Renal cortex interstitium (tissue), 11 donors: ENCODE measurements at regions not wholly inside any gene's neighbourhood (a gene's known extent, or its start where the extent isn't known, plus 50 kb on each side); places are given as distances from the start of the nearest gene placed in this dataset.
"Not testable (repeated sequence)": the region's sequence is repeated elsewhere in the genome, so short reads cannot be mapped to it uniquely, and the experiment has no call there.

Experiments used
- DNase-seq, 11 donors: peaks; one replicate each; pipeline ENCODE4 v3.0.0-alpha.2; 2013; ENCODE audit warnings: low read depth in 9 of 11, low spot score in 4 of 11; ENCODE audit errors: extremely low read depth in 1 of 11

GRCh38 chr12:9417341-9417740 lies 190.4 kb downstream of the KLRB1 start:
- DNase-seq = not testable (repeated sequence)

GRCh38 chr12:9416346-9416745 lies 191.4 kb downstream of the KLRB1 start:
- DNase-seq = not testable (repeated sequence)

- not testable (repeated sequence) for DNase-seq
Measured at GRCh38 chr12:9415898-9416297, 191.8 kb downstream of the KLRB1 start.

DNA sequence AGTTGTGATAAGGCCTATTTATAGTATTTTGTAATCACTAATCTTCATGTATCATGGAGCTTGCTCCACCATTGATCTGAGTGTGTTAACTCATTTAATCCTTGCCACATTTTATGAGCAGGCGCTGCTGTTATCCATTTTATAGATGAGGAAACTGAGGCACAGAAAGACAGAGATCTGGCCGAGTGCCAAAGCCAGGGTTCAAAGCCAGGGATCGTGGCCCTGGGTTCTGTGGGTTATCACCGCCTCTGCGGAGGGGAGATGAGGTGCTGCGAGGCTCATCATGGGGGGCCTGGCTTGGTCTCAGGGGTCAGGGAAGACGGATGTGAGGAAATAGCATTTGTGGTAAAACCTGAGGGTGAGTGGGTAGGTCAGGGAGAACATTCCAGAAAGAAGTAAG lies 193.9 kb downstream of the KLRB1 start:
- DNase-seq = not testable (repeated sequence)

- DNase-seq = not testable (repeated sequence)
Measured at GRCh38 chr12:9412459-9412858, 195.3 kb downstream of the KLRB1 start.

- DNase-seq = not testable (repeated sequence)
Measured at GRCh38 chr12:9411616-9412268, 196.0 kb downstream of the KLRB1 start.

DNA sequence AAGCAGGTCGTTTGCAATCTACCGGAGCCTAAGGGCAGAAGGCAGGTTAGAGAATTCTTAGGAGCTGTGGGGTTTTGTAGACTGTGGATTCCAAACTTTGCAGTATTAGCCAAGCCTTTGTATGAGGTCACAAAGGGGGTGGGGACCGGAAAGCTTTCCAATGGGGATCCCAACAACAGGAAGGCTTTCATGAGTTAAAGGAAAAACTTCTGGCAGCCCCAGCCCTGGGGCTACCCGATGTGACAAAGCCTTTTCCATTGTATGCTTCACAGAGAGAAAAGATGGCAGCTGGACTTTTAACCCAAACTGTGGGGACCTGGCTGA lies 199.2 kb upstream of the PZP start:
- not testable (repeated sequence) for DNase-seq

GRCh38 chr12:9406564-9407424 lies 198.6 kb upstream of the PZP start:
- no peak for DNase-seq

GRCh38 chr12:9405886-9406563 lies 197.8 kb upstream of the PZP start:
- no peak for DNase-seq

DNA sequence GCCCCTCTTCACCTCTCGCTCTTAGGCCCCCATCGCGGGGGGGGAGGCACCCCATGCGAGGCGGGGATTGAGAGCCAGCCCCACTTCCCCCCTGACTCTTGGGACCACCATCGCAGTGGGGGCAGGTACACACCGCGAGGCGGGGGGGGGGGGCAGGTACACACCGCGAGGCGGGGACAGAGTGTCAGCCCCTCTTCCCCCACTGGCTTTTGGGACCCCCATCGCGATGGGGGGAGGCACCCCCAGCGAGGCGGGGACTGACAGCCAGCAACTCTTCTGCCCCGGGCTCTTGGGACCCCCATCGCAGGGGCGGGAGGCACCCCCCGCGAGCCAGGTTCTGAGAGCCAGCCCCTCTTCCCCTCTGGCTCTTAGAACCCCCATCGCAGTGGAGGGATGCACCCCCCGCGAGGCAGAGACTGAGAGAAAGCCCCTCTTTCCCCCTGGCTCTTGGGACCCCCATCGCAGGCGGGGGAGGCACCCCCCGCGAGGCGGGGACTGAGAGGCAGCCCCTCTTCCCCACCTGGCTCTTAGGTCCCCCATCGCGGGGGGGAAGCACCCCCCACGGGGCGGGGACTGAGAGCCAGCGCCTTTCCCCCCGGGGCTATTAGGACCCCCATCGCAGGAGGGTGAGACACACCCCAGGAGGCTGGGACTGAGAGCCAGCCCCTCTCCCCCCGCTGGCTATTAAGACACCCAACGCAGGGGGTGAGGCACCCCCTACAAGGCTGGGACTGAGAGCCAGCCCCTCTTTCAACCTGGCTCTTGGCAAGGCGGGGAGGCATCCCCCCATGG lies 196.5 kb upstream of the PZP start:
- DNase-seq = no peak

DNA sequence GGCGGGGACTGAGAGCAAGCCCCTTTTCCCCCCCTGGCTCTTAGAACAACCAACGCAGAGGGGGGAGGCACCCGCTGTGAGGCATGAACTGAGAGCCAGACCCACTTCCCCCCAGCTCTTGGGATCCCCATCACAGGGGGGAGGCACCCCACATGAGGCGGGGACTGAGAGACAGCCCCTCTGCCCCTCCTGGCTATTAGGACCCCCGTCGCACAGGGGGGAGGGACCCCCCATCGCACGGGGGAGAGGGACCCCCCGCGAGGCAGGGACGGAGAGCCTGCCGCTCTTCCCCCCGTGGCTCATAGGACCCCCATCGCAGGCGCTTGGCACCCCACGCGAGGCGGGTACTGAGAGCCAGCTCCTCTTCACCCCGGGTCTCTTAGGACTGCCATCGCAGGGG lies 195.8 kb upstream of the PZP start:
- DNase-seq = no peak

- not testable (repeated sequence) for DNase-seq
Measured at GRCh38 chr12:9402432-9403040, 194.3 kb upstream of the PZP start.

DNA sequence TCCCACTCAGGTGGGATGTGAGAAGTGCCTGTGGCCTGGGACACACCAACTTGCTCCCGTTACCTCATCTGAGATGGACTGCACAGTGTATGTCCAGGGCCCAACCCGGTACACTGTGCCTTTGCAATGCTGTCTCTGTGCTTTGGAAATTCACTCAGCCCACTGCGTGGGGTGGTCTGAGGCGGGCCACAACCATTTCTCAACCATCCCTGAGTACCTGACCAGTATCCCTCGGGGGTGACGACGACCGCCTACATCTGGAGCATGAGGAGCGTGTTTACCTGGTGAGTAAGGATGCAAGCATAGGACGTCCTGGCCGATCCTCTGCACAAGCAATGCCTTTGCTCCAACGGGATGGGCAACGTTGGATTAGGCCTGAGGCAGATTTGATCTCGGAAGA lies 188.2 kb upstream of the PZP start:
- not testable (repeated sequence) for DNase-seq

DNA sequence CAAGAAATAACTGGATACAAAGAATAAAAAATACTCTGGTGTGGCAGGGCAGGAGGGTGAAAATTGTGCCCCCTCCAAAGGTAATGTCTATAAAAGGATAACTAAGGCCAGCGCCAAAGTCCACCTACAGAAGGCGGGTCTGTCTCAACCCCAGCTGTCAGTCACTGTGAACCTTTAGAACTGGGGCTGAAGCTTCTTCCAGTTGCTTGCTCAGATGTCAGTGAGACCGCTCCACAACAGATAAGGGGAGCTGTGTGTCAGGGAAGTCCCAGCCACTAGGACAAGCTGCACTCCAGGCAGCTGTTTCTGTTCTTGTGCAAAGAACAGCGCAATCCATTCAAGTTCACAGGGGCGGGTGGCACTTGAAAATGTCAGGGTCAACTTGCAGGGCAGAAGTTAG lies 187.0 kb upstream of the PZP start:
- DNase-seq = not testable (repeated sequence)

DNA sequence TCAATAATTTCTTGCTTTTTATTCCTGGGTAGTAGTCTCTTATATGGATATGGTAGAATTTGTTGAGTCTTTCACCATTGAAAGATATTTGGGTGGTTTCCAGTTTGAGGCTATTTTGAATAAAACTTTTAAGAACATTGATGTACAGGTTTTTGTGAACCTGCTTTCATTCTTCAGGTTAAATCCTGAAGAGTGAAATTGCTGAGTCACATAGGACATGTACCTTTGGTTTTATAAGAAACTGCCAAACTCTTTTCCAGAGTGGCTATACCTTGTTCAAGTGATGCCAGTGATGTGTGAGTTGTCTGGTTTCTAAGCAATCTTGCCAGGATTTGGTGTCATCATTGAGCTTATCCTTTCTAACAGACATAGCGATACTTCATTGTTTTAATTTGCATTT lies 184.6 kb upstream of the PZP start:
- DNase-seq = no peak

- peak in 1 of 11 donors; percentile 9 for DNase-seq
Measured at GRCh38 chr12:9391815-9392214, 183.6 kb upstream of the PZP start.

- no peak for DNase-seq
Measured at GRCh38 chr12:9390761-9391160, 182.6 kb upstream of the PZP start.

- DNase-seq = no peak
Measured at GRCh38 chr12:9389796-9390195, 181.6 kb upstream of the PZP start.

- DNase-seq = no peak
Measured at GRCh38 chr12:9388379-9388778, 180.2 kb upstream of the PZP start.
